ENCODE measurements at regions not wholly inside any gene's neighbourhood (a gene's known extent, or its start where the extent isn't known, plus 50 kb on each side); places are given as distances from the start of the nearest gene placed in this dataset.

GRCh38 chr1:81126989-81127581, 673.6 kb upstream of the ADGRL2 start:
- DNase-seq: peak; percentile 82

DNA sequence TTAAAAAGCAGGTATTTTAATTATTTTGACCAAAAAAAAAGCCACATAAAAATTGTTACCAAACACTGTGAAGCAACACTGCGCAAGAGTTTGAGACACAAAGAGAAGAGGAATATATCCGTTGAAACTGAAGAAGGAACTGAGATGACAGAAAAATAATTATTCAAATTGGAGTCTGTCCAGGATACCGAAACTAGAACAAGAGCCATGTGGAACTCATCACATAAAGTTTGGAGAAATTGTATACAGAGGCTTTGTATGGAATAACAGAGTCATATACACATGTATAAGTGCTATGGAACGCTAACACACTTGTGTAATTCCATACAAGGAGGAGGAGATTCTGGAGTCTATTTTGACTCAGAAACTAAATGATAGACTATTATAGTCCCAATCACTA, 675.1 kb upstream of the ADGRL2 start:
- no peak for DNase-seq

- DNase-seq: no peak
Measured at GRCh38 chr1:81121306-81121705, 679.4 kb upstream of the ADGRL2 start.

GRCh38 chr1:81119319-81119718, 681.4 kb upstream of the ADGRL2 start:
- no peak for DNase-seq

DNA sequence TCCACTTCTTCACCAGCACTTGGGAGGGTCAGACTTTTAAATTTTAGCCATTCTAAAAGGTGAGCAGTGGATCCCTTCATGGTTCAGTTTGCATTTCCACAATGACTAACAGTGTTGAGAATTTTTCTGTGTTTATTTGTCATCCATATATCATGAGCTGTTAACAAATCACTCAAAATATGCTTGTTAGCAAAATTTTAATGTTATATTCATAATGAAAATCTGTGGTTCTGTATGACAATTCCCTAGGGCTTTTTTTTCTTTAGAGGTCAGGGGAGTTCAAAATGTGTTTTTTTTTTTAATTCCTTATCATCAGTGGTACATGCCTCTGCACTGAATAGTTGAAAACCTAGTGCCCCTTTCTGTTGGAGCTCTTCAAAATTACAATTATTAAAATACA, 682.2 kb upstream of the ADGRL2 start:
- no peak for DNase-seq

DNA sequence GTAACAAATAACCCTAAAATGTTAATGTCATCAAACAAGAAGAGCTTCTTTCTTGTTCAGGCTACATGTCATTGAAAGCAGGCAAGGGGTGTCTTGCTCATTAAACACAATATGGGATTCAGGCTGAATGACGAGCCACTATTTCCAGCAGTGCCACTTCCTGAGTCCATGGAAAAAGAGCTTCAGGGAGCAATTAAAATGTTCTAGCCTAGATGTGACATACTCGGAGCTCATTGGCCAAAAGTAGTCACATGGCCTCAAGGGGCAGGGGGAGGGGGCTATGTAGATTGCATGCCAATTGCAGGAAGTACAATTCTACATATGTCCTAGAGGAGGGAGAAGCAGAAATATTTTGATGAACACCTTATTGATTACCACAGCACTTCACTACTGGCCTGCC, 685.3 kb upstream of the ADGRL2 start:
- no peak for DNase-seq

DNA sequence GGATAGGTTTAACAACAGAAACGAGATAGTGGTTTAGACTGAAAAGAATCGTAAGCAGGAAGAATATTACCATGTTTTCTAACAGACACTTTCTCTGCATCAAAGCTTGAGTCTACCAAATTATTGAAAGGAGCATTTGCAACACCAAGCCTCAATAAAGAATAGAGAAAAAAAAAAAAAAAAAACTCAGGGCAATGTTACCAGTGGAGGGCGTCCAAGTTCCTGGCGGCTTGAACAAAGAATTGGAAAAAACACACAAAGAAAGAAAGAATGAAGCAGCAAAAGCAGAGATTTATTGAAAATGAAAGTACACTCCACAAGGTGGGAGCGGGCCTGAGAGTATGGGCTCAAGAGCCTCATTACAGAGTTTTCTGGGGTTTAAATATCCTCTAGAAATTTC, 686.5 kb upstream of the ADGRL2 start:
- no peak for DNase-seq

GRCh38 chr1:81113688-81114087, 687.0 kb upstream of the ADGRL2 start:
- no peak for DNase-seq

DNA sequence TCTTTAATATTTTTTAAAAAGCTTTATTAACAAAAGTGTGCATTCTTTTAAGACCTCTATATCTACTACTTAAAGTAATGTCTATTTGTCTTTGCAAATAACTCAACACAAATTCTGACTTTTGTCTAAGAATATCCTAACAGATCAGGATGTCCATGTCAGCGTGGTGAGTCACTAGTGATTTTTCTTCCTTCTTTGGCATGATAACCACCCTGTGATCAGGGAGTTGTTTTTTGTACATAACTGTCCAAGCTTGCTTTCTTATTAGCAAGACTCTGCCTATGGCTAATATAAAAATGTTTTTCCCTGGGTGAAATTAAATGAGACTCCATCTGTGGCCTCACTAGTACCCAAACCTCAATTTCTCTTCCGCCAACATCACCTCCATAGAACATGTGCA, 688.9 kb upstream of the ADGRL2 start:
- DNase-seq: no peak

GRCh38 chr1:81109038-81109437, 691.7 kb upstream of the ADGRL2 start:
- DNase-seq: no peak

- no peak for DNase-seq
Measured at GRCh38 chr1:81097860-81098259, 702.9 kb upstream of the ADGRL2 start.

GRCh38 chr1:81073580-81073979, 727.2 kb upstream of the ADGRL2 start:
- no peak for DNase-seq

DNA sequence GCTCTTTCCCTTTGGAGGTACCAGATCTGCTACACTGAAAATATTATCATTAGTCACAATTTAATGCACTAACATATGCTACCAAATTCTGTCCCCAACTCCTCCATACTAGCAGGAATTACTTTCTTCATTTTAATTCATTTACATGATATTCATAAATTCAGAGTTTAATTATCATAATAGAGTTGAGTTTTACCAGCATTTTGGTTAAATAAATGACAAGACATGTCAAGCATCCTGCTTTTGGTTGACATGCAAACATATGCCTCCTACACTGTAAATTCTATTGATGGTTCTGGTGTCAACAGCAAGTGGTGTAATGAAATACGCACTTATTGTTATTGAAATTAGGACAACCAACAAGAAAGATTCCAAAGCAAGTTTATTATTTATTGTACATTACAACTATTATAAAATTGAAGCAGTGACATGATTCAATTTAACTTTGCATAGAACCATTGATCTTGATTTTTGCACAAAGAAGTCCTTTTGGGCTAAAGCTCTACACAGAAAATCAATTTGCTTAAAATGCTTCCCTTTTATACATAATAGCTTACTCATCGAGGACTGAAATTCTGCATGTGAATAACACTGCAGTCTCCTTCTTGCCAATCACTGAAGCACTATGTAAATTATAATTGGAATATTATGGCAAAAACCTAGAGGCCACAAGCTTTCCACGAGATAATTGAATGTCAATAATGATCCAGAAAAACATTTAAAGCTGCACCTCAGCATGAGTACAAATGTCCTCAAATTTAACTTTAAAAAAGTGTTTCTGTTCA, 728.6 kb upstream of the ADGRL2 start:
- DNase-seq: no peak

- no peak for DNase-seq
Measured at GRCh38 chr1:81071072-81071858, 729.5 kb upstream of the ADGRL2 start.

DNA sequence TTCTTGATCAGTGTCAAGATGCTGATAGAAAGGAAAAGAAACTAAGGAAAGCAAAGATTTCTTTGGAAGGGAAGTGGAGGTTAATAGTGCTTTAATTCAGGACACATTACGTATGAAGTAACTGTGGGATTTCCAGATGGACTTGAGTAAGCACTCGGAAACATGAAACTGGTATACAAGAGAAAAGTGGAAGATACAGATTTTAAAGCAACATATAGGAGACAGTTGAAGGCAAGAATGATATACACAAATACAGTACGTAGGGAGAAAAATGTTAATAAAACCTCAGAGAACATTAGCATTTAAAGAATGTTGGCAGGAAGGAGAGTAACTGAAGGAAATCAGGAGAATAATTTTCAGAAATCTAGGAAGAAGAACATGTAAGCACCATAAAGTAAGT, 730.9 kb upstream of the ADGRL2 start:
- no peak for DNase-seq

DNA sequence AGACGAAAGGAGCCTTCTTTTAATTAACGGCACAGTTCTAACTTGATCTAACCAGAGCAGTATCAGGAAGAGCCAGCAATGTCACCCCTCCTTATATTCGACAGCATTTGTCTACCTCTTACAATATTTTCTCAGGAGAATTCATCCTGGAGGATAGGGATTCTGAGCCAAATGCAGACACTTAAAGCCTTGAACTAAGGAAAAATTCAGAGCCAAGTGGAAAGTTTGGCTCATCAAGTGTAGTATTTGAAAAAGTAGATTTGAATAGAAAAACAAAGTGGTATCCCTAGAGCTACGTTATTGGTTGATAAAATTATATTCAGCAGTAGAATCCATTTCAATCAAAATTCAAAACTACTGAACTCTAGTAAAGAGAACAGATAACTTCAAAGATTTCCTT, 732.0 kb upstream of the ADGRL2 start:
- no peak for DNase-seq

DNA sequence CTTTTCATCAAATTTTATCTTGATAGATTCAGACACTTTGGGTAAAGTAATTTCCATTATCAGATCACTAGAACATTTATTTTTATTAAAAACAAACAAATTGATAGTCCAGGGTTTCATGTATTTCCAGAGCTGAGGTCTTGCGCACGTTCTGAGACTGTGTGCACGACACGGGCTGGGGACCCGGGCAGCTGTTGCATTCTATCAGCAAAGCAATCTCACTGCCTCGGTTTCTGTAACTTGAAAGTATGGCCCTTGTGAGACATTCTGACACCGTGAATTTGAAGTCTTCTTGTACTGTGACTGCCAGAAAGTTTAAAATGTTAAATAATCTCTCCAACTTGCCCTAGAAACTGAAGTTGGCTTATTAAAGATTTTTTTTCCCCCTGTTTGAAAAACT, 746.9 kb upstream of the ADGRL2 start:
- DNase-seq: no peak

GRCh38 chr1:81052162-81052561, 748.6 kb upstream of the ADGRL2 start:
- no peak for DNase-seq

DNA sequence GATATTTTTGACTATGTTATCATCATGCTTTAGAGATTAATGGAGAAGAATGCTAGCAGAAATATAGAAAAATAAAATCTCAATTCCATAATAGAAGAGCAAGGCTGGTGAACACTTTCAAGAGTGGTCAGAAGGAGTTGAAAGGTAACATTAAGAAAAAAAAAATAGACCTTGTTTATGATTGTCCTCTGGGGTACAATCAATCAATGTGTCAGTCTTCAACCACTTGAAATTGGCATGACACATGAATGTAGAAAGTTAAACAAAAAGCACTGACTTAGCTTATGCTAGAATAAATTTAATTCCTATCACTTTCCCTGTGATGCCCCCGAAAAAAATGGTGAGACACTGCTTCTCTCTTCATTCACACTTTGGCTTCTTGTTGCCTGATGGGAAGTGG, 750.3 kb upstream of the ADGRL2 start:
- DNase-seq: no peak

GRCh38 chr1:81044708-81045107, 756.0 kb upstream of the ADGRL2 start:
- DNase-seq: no peak

- no peak for DNase-seq
Measured at GRCh38 chr1:81042225-81042624, 758.5 kb upstream of the ADGRL2 start.

- DNase-seq: no peak
Measured at GRCh38 chr1:81034291-81034690, 766.4 kb upstream of the ADGRL2 start.

- peak; percentile 74 for DNase-seq
Measured at GRCh38 chr1:81032973-81033425, 767.7 kb upstream of the ADGRL2 start.

GRCh38 chr1:81032374-81032773, 768.4 kb upstream of the ADGRL2 start:
- no peak for DNase-seq

All from NCI-H1436 (cell line).